GM23338 (cell line): ENCODE measurements at regions not wholly inside any gene's neighbourhood (a gene's known extent, or its start where the extent isn't known, plus 50 kb on each side); places are given as distances from the start of the nearest gene placed in this dataset.

Experiments used
- ATAC-seq: fragments of 200-7000 bp; cut with Tn5 transposase; 3 replicates; pipeline ENCODE4 v1.9.1; 2020
- DNase-seq: peaks from one replicate; pipeline ENCODE4 v3.0.0-alpha.2; 2015; ENCODE audit warnings: low spot score
- H2AFZ ChIP-seq: fragments of 200-600 bp; sonication (generic); 2 replicates; pipeline ENCODE4 v1.8.0; 2016; ENCODE audit warnings: antibody characterized with exemption, mild to moderate bottlenecking, moderate library complexity
- H3F3A ChIP-seq: fragments of 200-600 bp; sonication (generic); replicated peaks from 2 replicates; pipeline ENCODE4 v1.8.0; 2017; ENCODE audit warnings: antibody characterized with exemption, mixed run types, low read depth
- H3K27ac ChIP-seq: fragments of 200-600 bp; sonication (generic); 2 replicates; pipeline ENCODE4 v1.6.1; 2016; ENCODE audit warnings: low read depth
- H3K27me3 ChIP-seq: fragments of 200-600 bp; sonication (generic); 2 replicates; pipeline ENCODE4 v1.8.0; 2016; ENCODE audit warnings: mild to moderate bottlenecking, mixed run types, moderate library complexity; ENCODE audit not compliant: insufficient read depth
- H3K36me3 ChIP-seq: fragments of 200-600 bp; sonication (generic); 2 replicates; pipeline ENCODE4 v1.8.0; 2016; ENCODE audit warnings: mild to moderate bottlenecking; ENCODE audit not compliant: insufficient read depth
- H3K4me1 ChIP-seq: fragments of 200-600 bp; sonication (generic); 2 replicates; pipeline ENCODE4 v1.8.0; 2016; ENCODE audit warnings: mild to moderate bottlenecking, moderate library complexity; ENCODE audit not compliant: insufficient read depth
- H3K4me2 ChIP-seq: fragments of 200-600 bp; sonication (generic); 2 replicates; pipeline ENCODE4 v1.7.1; 2017; ENCODE audit warnings: mixed run types
- H3K4me3 ChIP-seq: fragments of 200-600 bp; sonication (generic); 2 replicates; pipeline ENCODE4 v1.6.1; 2016; ENCODE audit warnings: mixed run types
- H3K79me2 ChIP-seq: fragments of 200-600 bp; sonication (generic); replicated peaks from 2 replicates; pipeline ENCODE4 v1.8.0; 2017; ENCODE audit warnings: mild to moderate bottlenecking; ENCODE audit not compliant: insufficient read depth
- H3K9me2 ChIP-seq: fragments of 200-600 bp; sonication (generic); 2 replicates; pipeline ENCODE4 v1.8.0; 2017; ENCODE audit not compliant: insufficient read depth
- H4K20me1 ChIP-seq: fragments of 200-600 bp; sonication (generic); replicated peaks from 2 replicates; pipeline ENCODE4 v1.8.0; 2017; ENCODE audit warnings: mild to moderate bottlenecking; ENCODE audit not compliant: insufficient read depth
- H3K27ac Mint-ChIP-seq: 2 replicates; pipeline ENCODE4 v1.8.0; 2020; ENCODE audit warnings: inconsistent platforms, mild to moderate bottlenecking, moderate library complexity, mixed read lengths
- H3K27me3 Mint-ChIP-seq: 3 replicates; pipeline ENCODE4 v1.8.0; 2022; ENCODE audit warnings: low read depth, mild to moderate bottlenecking, moderate library complexity, mixed read lengths, inconsistent platforms; ENCODE audit not compliant: insufficient read depth, poor library complexity
- H3K36me3 Mint-ChIP-seq: 3 replicates; pipeline ENCODE4 v1.8.0; 2021; ENCODE audit warnings: low read depth, mild to moderate bottlenecking, inconsistent platforms, moderate library complexity, mixed read lengths
- H3K4me1 Mint-ChIP-seq: 3 replicates; pipeline ENCODE4 v1.8.0; 2020; ENCODE audit warnings: mild to moderate bottlenecking, inconsistent platforms, mixed read lengths
- H3K4me3 Mint-ChIP-seq: 3 replicates; pipeline ENCODE4 v1.8.0; 2021; ENCODE audit warnings: moderate library complexity, mild to moderate bottlenecking, inconsistent platforms, mixed read lengths
- H3K9me3 Mint-ChIP-seq: 3 replicates; pipeline ENCODE4 v1.8.0; 2020; ENCODE audit warnings: moderate library complexity, mild to moderate bottlenecking, inconsistent platforms, mixed read lengths
- CREB1 ChIP-seq: fragments of 250-450 bp; sonication (Bioruptor Pico); IDR thresholded peaks from 2 replicates; pipeline ENCODE4 v1.5.0; 2020; ENCODE audit warnings: low read depth, mild to moderate bottlenecking, moderate library complexity
- CTCF ChIP-seq, 2 experiments: fragments of 200-600 bp in 1 of 2; sonication (generic) in 1 of 2; conservative IDR thresholded peaks; 2 replicates each; pipeline versions ENCODE4 v1.5.1 to v1.6.1; 2016 to 2017; ENCODE audit warnings: antibody characterized with exemption in 2 of 2, low read depth in 2 of 2, mild to moderate bottlenecking in 2 of 2, moderate library complexity in 1 of 2
- ETS1 ChIP-seq: IDR thresholded peaks from 2 replicates; pipeline ENCODE4 v1.6.1; 2016; ENCODE audit warnings: antibody characterized with exemption
- EZH2 ChIP-seq: fragments of 200-600 bp; sonication (generic); IDR thresholded peaks from one replicate; pipeline ENCODE4 v1.8.0; 2017; ENCODE audit warnings: antibody characterized with exemption, mild to moderate bottlenecking, low read depth; ENCODE audit not compliant: unreplicated experiment
- EZH2phosphoT487 ChIP-seq: fragments of 200-600 bp; sonication (generic); IDR thresholded peaks from one replicate; pipeline ENCODE4 v1.8.1; 2018; ENCODE audit warnings: antibody characterized with exemption; ENCODE audit not compliant: unreplicated experiment
- JUNB ChIP-seq: IDR thresholded peaks from one replicate; pipeline ENCODE4 v1.6.1; 2016; ENCODE audit warnings: antibody characterized with exemption; ENCODE audit not compliant: unreplicated experiment
- NANOG ChIP-seq: IDR thresholded peaks from 2 replicates; pipeline ENCODE4 v1.6.1; 2016; ENCODE audit warnings: antibody characterized with exemption, borderline replicate concordance
- POLR2AphosphoS5 ChIP-seq: IDR thresholded peaks from 2 replicates; pipeline ENCODE4 v1.6.1; 2016; ENCODE audit warnings: antibody characterized with exemption, low read depth
- REST ChIP-seq: IDR thresholded peaks from one replicate; pipeline ENCODE4 v1.6.1; 2018; ENCODE audit warnings: antibody characterized with exemption; ENCODE audit not compliant: unreplicated experiment
- STAT1 ChIP-seq: IDR thresholded peaks from one replicate; pipeline ENCODE4 v1.6.1; 2016; ENCODE audit warnings: antibody characterized with exemption; ENCODE audit not compliant: unreplicated experiment
- ZNF114 ChIP-seq: fragments of 250-450 bp; sonication (Bioruptor Pico); IDR thresholded peaks from 2 replicates; pipeline ENCODE4 v1.5.0; 2020; ENCODE audit warnings: mild to moderate bottlenecking, moderate library complexity
- ZNF331 ChIP-seq: fragments of 250-450 bp; sonication (Bioruptor Pico); IDR thresholded peaks from 2 replicates; pipeline ENCODE4 v1.5.0; 2020; ENCODE audit warnings: low read depth, mild to moderate bottlenecking, moderate library complexity
- ZNF462 ChIP-seq: fragments of 250-450 bp; sonication (Bioruptor Pico); IDR thresholded peaks from 2 replicates; pipeline ENCODE4 v1.5.0; 2020; ENCODE audit warnings: mild to moderate bottlenecking, moderate library complexity

- H3K4me3 ChIP-seq: no peak overlapping the region
- H3F3A ChIP-seq: no peaks in the 10 kb centered on the region
- Mint-ChIP-seq H3K9me3 (no peaks in the 10 kb centered on the region), H3K27ac (no peak overlapping the region), H3K4me3 (no peak overlapping the region), H3K36me3 (no peaks in the 10 kb centered on the region), H3K4me1 (peaks cover 14% of the 10 kb centered on the region), H3K27me3 (peaks cover 2% of the 10 kb centered on the region)
- no peaks in the 10 kb centered on the region for H4K20me1 ChIP-seq
- ATAC-seq (no peak), DNase-seq (no peak)
- TF ChIP-seq JUNB (no peak), ZNF331 (CRISPR knock-in tag) (no peak), ZNF462 (CRISPR knock-in tag) (no peak), REST (no peak), NANOG (no peak), EZH2 (no peak), CREB1 (CRISPR knock-in tag) (no peak), ZNF114 (CRISPR knock-in tag) (no peak), STAT1 (no peak), EZH2phosphoT487 (no peak), ETS1 (no peak), CTCF (conservative IDR thresholded peaks at IDR 0.05; ENCODE audit: low read depth in 2 of 2) (no peak), POLR2AphosphoS5 (no peak)
- H3K4me1 ChIP-seq: peaks cover 8% of the 10 kb centered on the region
- no peaks in the 10 kb centered on the region for H3K79me2 ChIP-seq
- no peak overlapping the region for H3K4me2 ChIP-seq
- H3K9me2 ChIP-seq: peaks cover 2% of the 10 kb centered on the region; the same call in 1 of the 2 replicates
- H3K36me3 ChIP-seq: no peaks in the 10 kb centered on the region
- H2AFZ ChIP-seq: no peak overlapping the region
- H3K27ac ChIP-seq: no peak overlapping the region
- no peaks in the 10 kb centered on the region for H3K27me3 ChIP-seq
Observed at GRCh38 chr7:31419505-31420055, 79.1 kb upstream of the NEUROD6 start.
